ENCODE measurements at regions not wholly inside any gene's neighbourhood (a gene's known extent, or its start where the extent isn't known, plus 50 kb on each side); places are given as distances from the start of the nearest gene placed in this dataset.

DNA sequence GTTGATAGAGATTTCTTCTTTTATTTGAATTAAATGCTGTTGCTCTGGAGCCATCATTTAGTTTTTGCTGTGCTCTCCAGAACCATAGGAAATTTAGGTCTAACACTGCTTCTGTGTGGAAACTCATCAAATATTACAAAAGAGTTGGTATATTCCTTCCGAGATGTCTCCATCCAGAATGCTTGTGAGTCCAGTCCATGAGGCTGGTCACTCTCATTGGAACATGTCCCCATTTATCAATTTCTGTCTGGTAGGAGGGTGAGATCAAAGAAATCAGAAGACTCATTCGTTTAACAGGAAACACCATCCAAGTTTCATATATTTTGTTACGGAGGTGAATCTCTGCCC, 52.4 kb upstream of the LMO2 start:
- TF ChIP-seq, protein P1, sequence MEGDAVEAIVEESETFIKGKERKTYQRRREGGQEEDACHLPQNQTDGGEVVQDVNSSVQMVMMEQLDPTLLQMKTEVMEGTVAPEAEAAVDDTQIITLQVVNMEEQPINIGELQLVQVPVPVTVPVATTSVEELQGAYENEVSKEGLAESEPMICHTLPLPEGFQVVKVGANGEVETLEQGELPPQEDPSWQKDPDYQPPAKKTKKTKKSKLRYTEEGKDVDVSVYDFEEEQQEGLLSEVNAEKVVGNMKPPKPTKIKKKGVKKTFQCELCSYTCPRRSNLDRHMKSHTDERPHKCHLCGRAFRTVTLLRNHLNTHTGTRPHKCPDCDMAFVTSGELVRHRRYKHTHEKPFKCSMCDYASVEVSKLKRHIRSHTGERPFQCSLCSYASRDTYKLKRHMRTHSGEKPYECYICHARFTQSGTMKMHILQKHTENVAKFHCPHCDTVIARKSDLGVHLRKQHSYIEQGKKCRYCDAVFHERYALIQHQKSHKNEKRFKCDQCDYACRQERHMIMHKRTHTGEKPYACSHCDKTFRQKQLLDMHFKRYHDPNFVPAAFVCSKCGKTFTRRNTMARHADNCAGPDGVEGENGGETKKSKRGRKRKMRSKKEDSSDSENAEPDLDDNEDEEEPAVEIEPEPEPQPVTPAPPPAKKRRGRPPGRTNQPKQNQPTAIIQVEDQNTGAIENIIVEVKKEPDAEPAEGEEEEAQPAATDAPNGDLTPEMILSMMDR (IDR thresholded peaks at IDR 0.05): no peak
- TF ChIP-seq POLR2A (IDR thresholded peaks at IDR 0.05): no peak
